Epithelial cell of esophagus (primary cell): ENCODE measurements at regions not wholly inside any gene's neighbourhood (a gene's known extent, or its start where the extent isn't known, plus 50 kb on each side); places are given as distances from the start of the nearest gene placed in this dataset.

Experiments used
- DNase-seq: peaks from one replicate; pipeline ENCODE4 v3.0.0; 2010; ENCODE audit warnings: low read depth
- H3K4me3 ChIP-seq: 2 replicates; pipeline ENCODE4 v1.5.1; 2011; ENCODE audit warnings: mild to moderate bottlenecking, low read length, control low read depth
- CTCF ChIP-seq: IDR thresholded peaks from 2 replicates; pipeline ENCODE4 v1.5.1; 2011; ENCODE audit warnings: low read depth, mild to moderate bottlenecking, low read length, control low read depth, inconsistent platforms; ENCODE audit not compliant: insufficient read depth; ENCODE audit errors: missing control alignments

GRCh38 chr12:115648463-115648862 lies 629.0 kb downstream of the MED13L start:
- DNase-seq: peak; percentile 1
- no peak for TF ChIP-seq CTCF
- H3K4me3 ChIP-seq: no peak overlapping the region

- H3K4me3 ChIP-seq: no peak overlapping the region
- DNase-seq: no peak
- TF ChIP-seq CTCF: no peak
These were observed 631.3 kb downstream of the MED13L start for GRCh38 chr12:115646210-115646609.

GRCh38 chr12:115640929-115641328 lies 636.6 kb downstream of the MED13L start:
- no peak overlapping the region for H3K4me3 ChIP-seq
- peak; percentile 5 for DNase-seq
- TF ChIP-seq CTCF: no peak

GRCh38 chr12:115639648-115640012 lies 637.9 kb downstream of the MED13L start:
- H3K4me3 ChIP-seq: no peak overlapping the region
- DNase-seq: no peak
- TF ChIP-seq CTCF: no peak

GRCh38 chr12:115638733-115639647 lies 638.5 kb downstream of the MED13L start:
- DNase-seq: no peak
- no peak for TF ChIP-seq CTCF
- H3K4me3 ChIP-seq: no peak overlapping the region

GRCh38 chr12:115636546-115636945 lies 640.9 kb downstream of the MED13L start:
- no peak overlapping the region for H3K4me3 ChIP-seq
- DNase-seq: no peak
- TF ChIP-seq CTCF: no peak

- DNase-seq: peak; percentile 15
- H3K4me3 ChIP-seq: no peak overlapping the region
- TF ChIP-seq CTCF: peak; percentile 31
These were observed 645.2 kb downstream of the MED13L start for GRCh38 chr12:115632308-115632707.
